HUES64 (cell line): ENCODE measurements at regions not wholly inside any gene's neighbourhood (a gene's known extent, or its start where the extent isn't known, plus 50 kb on each side); places are given as distances from the start of the nearest gene placed in this dataset.
"Not testable (repeated sequence)": the region's sequence is repeated elsewhere in the genome, so short reads cannot be mapped to it uniquely, and the experiment has no call there.

ENCODE experiments used
- H3K27ac ChIP-seq: 2 replicates; pipeline ENCODE4 v1.7.0; 2013; ENCODE audit warnings: low read depth, low read length, inconsistent platforms
- H3K27me3 ChIP-seq: 2 replicates; pipeline ENCODE4 v1.6.1; 2013; ENCODE audit warnings: mild to moderate bottlenecking, low read length; ENCODE audit not compliant: insufficient read depth
- H3K36me3 ChIP-seq: 2 replicates; pipeline ENCODE4 v1.6.1; 2013; ENCODE audit warnings: mild to moderate bottlenecking, low read length; ENCODE audit not compliant: insufficient read depth
- H3K4me1 ChIP-seq: 2 replicates; pipeline ENCODE4 v1.6.1; 2013; ENCODE audit warnings: mild to moderate bottlenecking, low read length, moderate library complexity; ENCODE audit not compliant: insufficient read depth
- H3K4me3 ChIP-seq: 2 replicates; pipeline ENCODE4 v1.5.1; 2013; ENCODE audit warnings: mild to moderate bottlenecking, low read length, moderate library complexity
- H3K9ac ChIP-seq: 2 replicates; pipeline ENCODE4 v1.6.1; 2013; ENCODE audit warnings: mild to moderate bottlenecking, low read depth, low read length
- H3K9me3 ChIP-seq: 2 replicates; pipeline ENCODE4 v1.6.1; 2013; ENCODE audit warnings: low read depth, low read length; ENCODE audit not compliant: insufficient read depth
- WGBS: fragments of 150-250, 120-280 bp; methylation state at CpG from one replicate; pipeline ENCODE4 v1.1.7; 2013; ENCODE audit warnings: missing lambda C conversion rate; 5-methylcytosine and 5-hydroxymethylcytosine counted together

GRCh38 chr3:147669077-147669476 is 259.9 kb downstream of the ZIC1 start:
- Histone ChIP-seq H3K36me3 (no peaks in the 10 kb centered on the region), H3K4me3 (no peak overlapping the region), H3K4me1 (peaks cover 3% of the 10 kb centered on the region; the same call in 1 of the 2 replicates), H3K27me3 (no peaks in the 10 kb centered on the region), H3K9ac (no peak overlapping the region), H3K27ac (no peak overlapping the region), H3K9me3 (no peaks in the 10 kb centered on the region)
- WGBS: 89% methylated on average over 2 of the region's 2 CpGs

GRCh38 chr3:147672035-147672434 is 262.9 kb downstream of the ZIC1 start:
- Histone ChIP-seq H3K36me3 (no peaks in the 10 kb centered on the region), H3K9me3 (no peaks in the 10 kb centered on the region), H3K4me1 (peaks cover 3% of the 10 kb centered on the region; the same call in 1 of the 2 replicates), H3K9ac (no peak overlapping the region), H3K27me3 (no peaks in the 10 kb centered on the region), H3K27ac (no peak overlapping the region), H3K4me3 (no peak overlapping the region)

- no peaks in the 10 kb centered on the region for H3K27me3 ChIP-seq
- no peak overlapping the region for H3K4me3 ChIP-seq
- WGBS: 84% methylated on average over 2 of the region's 2 CpGs
- H3K9ac ChIP-seq: no peak overlapping the region
- peaks cover 3% of the 10 kb centered on the region; the same call in 1 of the 2 replicates for H3K4me1 ChIP-seq
- no peak overlapping the region for H3K27ac ChIP-seq
- no peaks in the 10 kb centered on the region for H3K9me3 ChIP-seq
- H3K36me3 ChIP-seq: no peaks in the 10 kb centered on the region
These were observed 263.3 kb downstream of the ZIC1 start for GRCh38 chr3:147672436-147672835.

GRCh38 chr3:147675761-147676160 is 266.6 kb downstream of the ZIC1 start:
- H3K4me3 ChIP-seq: no peak overlapping the region
- no peaks in the 10 kb centered on the region for H3K27me3 ChIP-seq
- no peaks in the 10 kb centered on the region for H3K9me3 ChIP-seq
- H3K9ac ChIP-seq: no peak overlapping the region
- no peak overlapping the region for H3K27ac ChIP-seq
- peaks cover 3% of the 10 kb centered on the region; the same call in 1 of the 2 replicates for H3K4me1 ChIP-seq
- 100% methylated on average over 1 of the region's 2 CpGs for WGBS
- no peaks in the 10 kb centered on the region for H3K36me3 ChIP-seq

- no peak overlapping the region for H3K4me3 ChIP-seq
- H3K4me1 ChIP-seq: no peaks in the 10 kb centered on the region
- 88% methylated on average over 6 of the region's 6 CpGs for WGBS
- no peaks in the 10 kb centered on the region for H3K9me3 ChIP-seq
- no peaks in the 10 kb centered on the region for H3K27me3 ChIP-seq
- no peaks in the 10 kb centered on the region for H3K36me3 ChIP-seq
- no peak overlapping the region for H3K27ac ChIP-seq
- no peak overlapping the region for H3K9ac ChIP-seq
These were observed 271.8 kb downstream of the ZIC1 start for GRCh38 chr3:147680837-147681483.

- Histone ChIP-seq H3K4me3 (no peak overlapping the region), H3K4me1 (no peaks in the 10 kb centered on the region), H3K9ac (no peak overlapping the region), H3K27ac (no peak overlapping the region), H3K36me3 (no peaks in the 10 kb centered on the region), H3K9me3 (no peaks in the 10 kb centered on the region), H3K27me3 (no peaks in the 10 kb centered on the region)
- 100% methylated on average over 1 of the region's 1 CpG for WGBS
These were observed 279.7 kb downstream of the ZIC1 start for GRCh38 chr3:147688868-147689267.

GRCh38 chr3:147699175-147699838 is 290.1 kb downstream of the ZIC1 start:
- no peaks in the 10 kb centered on the region for H3K36me3 ChIP-seq
- H3K4me3 ChIP-seq: no peak overlapping the region
- H3K4me1 ChIP-seq: no peaks in the 10 kb centered on the region
- WGBS: 88% methylated on average over 1 of the region's 2 CpGs
- no peaks in the 10 kb centered on the region for H3K9me3 ChIP-seq
- H3K9ac ChIP-seq: no peak overlapping the region
- no peak overlapping the region for H3K27ac ChIP-seq
- no peaks in the 10 kb centered on the region for H3K27me3 ChIP-seq

GRCh38 chr3:147701195-147701594 is 292.0 kb downstream of the ZIC1 start:
- no peaks in the 10 kb centered on the region for H3K4me1 ChIP-seq
- H3K27me3 ChIP-seq: no peaks in the 10 kb centered on the region
- H3K9ac ChIP-seq: no peak overlapping the region
- no peaks in the 10 kb centered on the region for H3K9me3 ChIP-seq
- no peak overlapping the region for H3K4me3 ChIP-seq
- H3K36me3 ChIP-seq: no peaks in the 10 kb centered on the region
- WGBS: 85% methylated on average over 2 of the region's 2 CpGs
- H3K27ac ChIP-seq: no peak overlapping the region

- H3K9me3 ChIP-seq: no peaks in the 10 kb centered on the region
- H3K27ac ChIP-seq: no peak overlapping the region
- no peaks in the 10 kb centered on the region for H3K36me3 ChIP-seq
- no peak overlapping the region for H3K4me3 ChIP-seq
- no peaks in the 10 kb centered on the region for H3K4me1 ChIP-seq
- H3K27me3 ChIP-seq: no peaks in the 10 kb centered on the region
- no peak overlapping the region for H3K9ac ChIP-seq
These were observed 293.3 kb downstream of the ZIC1 start for GRCh38 chr3:147702509-147702908.

GRCh38 chr3:147705651-147706051 is 296.5 kb downstream of the ZIC1 start:
- WGBS: 95% methylated on average over 2 of the region's 2 CpGs
- H3K4me3 ChIP-seq: no peak overlapping the region

GRCh38 chr3:147710753-147711152 is 301.6 kb downstream of the ZIC1 start:
- not testable (repeated sequence) for H3K4me1 ChIP-seq, H3K36me3 ChIP-seq, H3K4me3 ChIP-seq, H3K27ac ChIP-seq, H3K27me3 ChIP-seq, H3K9me3 ChIP-seq, H3K9ac ChIP-seq
- 57% methylated on average over 1 of the region's 1 CpG for WGBS

More at GRCh38 chr3:147705651-147706051, 296.5 kb downstream of the ZIC1 start:
- Histone ChIP-seq H3K36me3 (no peaks in the 10 kb centered on the region), H3K4me1 (no peaks in the 10 kb centered on the region), H3K27ac (no peak overlapping the region), H3K9ac (no peak overlapping the region), H3K27me3 (no peaks in the 10 kb centered on the region), H3K9me3 (no peaks in the 10 kb centered on the region)
